ENCODE measurements at regions not wholly inside any gene's neighbourhood (a gene's known extent, or its start where the extent isn't known, plus 50 kb on each side); places are given as distances from the start of the nearest gene placed in this dataset.

- TF ChIP-seq POU2F2 (IDR thresholded peaks at IDR 0.05; ENCODE audit: low read depth, low read length) (no peak), POLR2AphosphoS5 (IDR thresholded peaks at IDR 0.05; ENCODE audit: low read depth, low read length) (no peak), SPI1 (IDR thresholded peaks at IDR 0.05; ENCODE audit: low read depth, low read length) (no peak), PAX5 (IDR thresholded peaks at IDR 0.05; ENCODE audit: insufficient read depth, low read length, severe bottlenecking) (no peak), POLR2A (IDR thresholded peaks at IDR 0.05; ENCODE audit: low read depth, low read length) (no peak), TAF1 (IDR thresholded peaks at IDR 0.05; ENCODE audit: low read depth, low read length) (no peak)
- no peak for FAIRE-seq
- no peak for DNase-seq (ENCODE audit: insufficient read length, low spot score)
These were observed 460.7 kb downstream of the MTX2 start for GRCh38 chr2:176729706-176730569.

- DNase-seq (ENCODE audit: insufficient read length, low spot score) = no peak
- TF ChIP-seq SPI1 (IDR thresholded peaks at IDR 0.05; ENCODE audit: low read depth, low read length) (peak; percentile 58), POLR2A (IDR thresholded peaks at IDR 0.05; ENCODE audit: low read depth, low read length) (no peak)
These were observed 463.5 kb downstream of the MTX2 start for GRCh38 chr2:176732780-176733179.

GRCh38 chr2:176733698-176734430 lies 464.6 kb downstream of the MTX2 start:
- DNase-seq (ENCODE audit: insufficient read length, low spot score) = no peak
- FAIRE-seq = no peak
- no peak for TF ChIP-seq POU2F2 (IDR thresholded peaks at IDR 0.05; ENCODE audit: low read depth, low read length)
- no peak for TF ChIP-seq PAX5 (IDR thresholded peaks at IDR 0.05; ENCODE audit: insufficient read depth, low read length, severe bottlenecking)
- no peak for TF ChIP-seq POLR2A (IDR thresholded peaks at IDR 0.05; ENCODE audit: low read depth, low read length)
- no peak for TF ChIP-seq POLR2AphosphoS5 (IDR thresholded peaks at IDR 0.05; ENCODE audit: low read depth, low read length)
- TF ChIP-seq SPI1 (IDR thresholded peaks at IDR 0.05; ENCODE audit: low read depth, low read length) = no peak
- no peak for TF ChIP-seq TAF1 (IDR thresholded peaks at IDR 0.05; ENCODE audit: low read depth, low read length)

More at GRCh38 chr2:176732780-176733179, 463.5 kb downstream of the MTX2 start:
- FAIRE-seq = no peak

GRCh38 chr2:176734868-176735267 lies 465.6 kb downstream of the MTX2 start:
- TF ChIP-seq POLR2A (IDR thresholded peaks at IDR 0.05; ENCODE audit: low read depth, low read length) = no peak
- TF ChIP-seq TAF1 (IDR thresholded peaks at IDR 0.05; ENCODE audit: low read depth, low read length) = no peak
- no peak for TF ChIP-seq POU2F2 (IDR thresholded peaks at IDR 0.05; ENCODE audit: low read depth, low read length)
- TF ChIP-seq POLR2AphosphoS5 (IDR thresholded peaks at IDR 0.05; ENCODE audit: low read depth, low read length) = no peak
- no peak for TF ChIP-seq PAX5 (IDR thresholded peaks at IDR 0.05; ENCODE audit: insufficient read depth, low read length, severe bottlenecking)
- TF ChIP-seq SPI1 (IDR thresholded peaks at IDR 0.05; ENCODE audit: low read depth, low read length) = no peak
- FAIRE-seq (no peak), DNase-seq (ENCODE audit: insufficient read length, low spot score) (no peak)

- TF ChIP-seq POU2F2 (IDR thresholded peaks at IDR 0.05; ENCODE audit: low read depth, low read length) = no peak
- TF ChIP-seq PAX5 (IDR thresholded peaks at IDR 0.05; ENCODE audit: insufficient read depth, low read length, severe bottlenecking) = no peak
- no peak for TF ChIP-seq TAF1 (IDR thresholded peaks at IDR 0.05; ENCODE audit: low read depth, low read length)
- no peak for FAIRE-seq
- no peak for DNase-seq (ENCODE audit: insufficient read length, low spot score)
These were observed 470.3 kb upstream of the HNRNPA3 start for GRCh38 chr2:176742271-176742670.

- no peak for TF ChIP-seq POU2F2 (IDR thresholded peaks at IDR 0.05; ENCODE audit: low read depth, low read length)
- TF ChIP-seq TAF1 (IDR thresholded peaks at IDR 0.05; ENCODE audit: low read depth, low read length) = no peak
- TF ChIP-seq PAX5 (IDR thresholded peaks at IDR 0.05; ENCODE audit: insufficient read depth, low read length, severe bottlenecking) = no peak
- TF ChIP-seq POLR2A (IDR thresholded peaks at IDR 0.05; ENCODE audit: low read depth, low read length) = no peak
- no peak for TF ChIP-seq POLR2AphosphoS5 (IDR thresholded peaks at IDR 0.05; ENCODE audit: low read depth, low read length)
- no peak for TF ChIP-seq SPI1 (IDR thresholded peaks at IDR 0.05; ENCODE audit: low read depth, low read length)
- FAIRE-seq (no peak), DNase-seq (ENCODE audit: insufficient read length, low spot score) (no peak)
These were observed 468.9 kb upstream of the HNRNPA3 start for GRCh38 chr2:176743671-176744070.

- FAIRE-seq (no peak), DNase-seq (ENCODE audit: insufficient read length, low spot score) (no peak)
- no peak for TF ChIP-seq PAX5 (IDR thresholded peaks at IDR 0.05; ENCODE audit: insufficient read depth, low read length, severe bottlenecking)
- no peak for TF ChIP-seq POLR2A (IDR thresholded peaks at IDR 0.05; ENCODE audit: low read depth, low read length)
- TF ChIP-seq TAF1 (IDR thresholded peaks at IDR 0.05; ENCODE audit: low read depth, low read length) = no peak
- no peak for TF ChIP-seq POLR2AphosphoS5 (IDR thresholded peaks at IDR 0.05; ENCODE audit: low read depth, low read length)
These were observed 468.4 kb upstream of the HNRNPA3 start for GRCh38 chr2:176744146-176744545.

- no peak for DNase-seq (ENCODE audit: insufficient read length, low spot score)
- peak; percentile 45 for FAIRE-seq
- TF ChIP-seq SPI1 (IDR thresholded peaks at IDR 0.05; ENCODE audit: low read depth, low read length) = no peak
- no peak for TF ChIP-seq POLR2AphosphoS5 (IDR thresholded peaks at IDR 0.05; ENCODE audit: low read depth, low read length)
- no peak for TF ChIP-seq PAX5 (IDR thresholded peaks at IDR 0.05; ENCODE audit: insufficient read depth, low read length, severe bottlenecking)
- TF ChIP-seq TAF1 (IDR thresholded peaks at IDR 0.05; ENCODE audit: low read depth, low read length) = no peak
- no peak for TF ChIP-seq POLR2A (IDR thresholded peaks at IDR 0.05; ENCODE audit: low read depth, low read length)
- no peak for TF ChIP-seq POU2F2 (IDR thresholded peaks at IDR 0.05; ENCODE audit: low read depth, low read length)
These were observed 466.9 kb upstream of the HNRNPA3 start for GRCh38 chr2:176745543-176746200.

- FAIRE-seq = no peak
- TF ChIP-seq PAX5 (IDR thresholded peaks at IDR 0.05; ENCODE audit: insufficient read depth, low read length, severe bottlenecking) (no peak), POLR2A (IDR thresholded peaks at IDR 0.05; ENCODE audit: low read depth, low read length) (no peak), SPI1 (IDR thresholded peaks at IDR 0.05; ENCODE audit: low read depth, low read length) (no peak)
- DNase-seq (ENCODE audit: insufficient read length, low spot score) = no peak
These were observed 466.2 kb upstream of the HNRNPA3 start for GRCh38 chr2:176746411-176746810.

All from GM12891 (cell line).